ENCODE measurements at regions not wholly inside any gene's neighbourhood (a gene's known extent, or its start where the extent isn't known, plus 50 kb on each side); places are given as distances from the start of the nearest gene placed in this dataset.
"Not testable (repeated sequence)": the region's sequence is repeated elsewhere in the genome, so short reads cannot be mapped to it uniquely, and the experiment has no call there.

DNA sequence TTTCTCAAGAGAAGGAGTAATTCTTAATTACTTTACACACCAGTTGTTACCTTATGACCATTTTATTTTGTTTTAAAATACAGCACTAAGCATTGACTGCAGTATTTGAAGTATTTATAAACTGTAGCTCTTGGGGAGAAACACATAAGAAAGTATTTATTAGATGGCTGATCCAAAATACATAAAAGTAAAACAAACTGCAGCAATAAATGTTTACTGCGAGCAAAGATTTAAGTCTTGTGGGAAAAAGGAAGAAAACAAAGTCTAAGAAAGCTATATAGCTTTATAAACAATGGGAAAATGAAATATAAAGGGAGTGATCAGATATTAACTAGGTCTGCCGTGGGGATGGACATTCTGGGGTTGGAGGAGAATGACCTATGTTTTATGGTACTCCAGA lies 347.2 kb upstream of the ZC3H15 start:
- ChIA-PET POLR2A (no interaction called here), CTCF (interaction anchor here (0.6 kb wide), 1 partner anchor 83 kb away, joined by 3 read pairs; no protein-coding TSS in a partner anchor)

DNA sequence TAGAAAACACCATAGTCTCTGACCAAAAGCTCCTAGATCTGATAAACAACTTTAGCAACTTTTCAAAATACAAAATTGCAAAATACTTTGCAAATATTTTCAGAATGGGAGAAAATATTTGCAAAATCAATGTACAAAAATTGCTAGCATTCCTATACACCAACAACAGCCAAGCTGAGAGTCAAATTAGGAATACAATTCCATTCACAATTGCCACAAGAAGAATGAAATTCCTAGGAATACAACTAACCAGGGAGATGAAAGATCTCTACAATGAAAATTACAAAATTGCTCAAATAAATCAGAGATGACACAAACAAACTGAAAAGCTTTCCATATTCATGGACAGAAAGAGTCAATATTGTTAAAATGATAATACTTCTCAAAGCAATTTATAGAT lies 327.0 kb upstream of the ZC3H15 start:
- ChIA-PET CTCF (no interaction called here), POLR2A (no interaction called here)

DNA sequence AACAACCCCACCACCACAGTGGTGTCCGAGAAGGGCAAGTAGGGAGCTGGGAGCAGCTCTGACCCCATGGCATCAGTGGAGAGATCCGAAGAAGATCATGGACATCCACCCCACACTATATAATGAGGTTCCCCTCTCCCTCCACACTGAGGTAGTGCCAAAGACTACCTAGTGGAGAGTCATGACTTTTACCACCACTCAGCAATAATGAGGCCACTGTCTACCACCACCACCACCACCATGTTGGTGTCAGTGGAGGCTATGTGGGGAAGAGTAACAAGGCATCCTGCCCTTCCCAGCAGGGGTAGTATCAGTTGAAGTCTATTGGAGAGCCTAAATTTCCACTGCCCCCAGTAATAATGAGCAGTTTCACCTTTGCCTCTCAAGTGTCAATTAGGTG lies 321.7 kb upstream of the ZC3H15 start:
- ChIA-PET CTCF (no interaction called here), POLR2A (no interaction called here)

DNA sequence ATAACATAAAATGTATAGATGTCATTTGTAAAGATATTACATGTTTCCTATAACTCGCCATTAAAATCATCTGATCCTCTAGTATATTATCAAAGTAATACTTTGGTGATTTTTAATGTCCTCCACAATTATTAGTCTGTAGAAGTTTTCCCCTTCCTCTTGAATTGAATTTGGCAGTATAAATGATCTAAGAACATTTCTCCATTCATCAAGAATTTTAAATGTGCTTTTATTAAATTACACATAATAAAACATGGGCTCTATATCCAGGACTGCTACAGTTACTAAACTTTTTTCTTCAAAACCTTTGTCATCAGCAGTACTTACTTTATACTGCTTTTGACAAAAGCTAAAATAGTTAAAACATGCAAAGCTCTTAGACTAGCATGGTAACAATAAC lies 315.4 kb upstream of the ZC3H15 start:
- ChIA-PET CTCF (no interaction called here), POLR2A (no interaction called here)

DNA sequence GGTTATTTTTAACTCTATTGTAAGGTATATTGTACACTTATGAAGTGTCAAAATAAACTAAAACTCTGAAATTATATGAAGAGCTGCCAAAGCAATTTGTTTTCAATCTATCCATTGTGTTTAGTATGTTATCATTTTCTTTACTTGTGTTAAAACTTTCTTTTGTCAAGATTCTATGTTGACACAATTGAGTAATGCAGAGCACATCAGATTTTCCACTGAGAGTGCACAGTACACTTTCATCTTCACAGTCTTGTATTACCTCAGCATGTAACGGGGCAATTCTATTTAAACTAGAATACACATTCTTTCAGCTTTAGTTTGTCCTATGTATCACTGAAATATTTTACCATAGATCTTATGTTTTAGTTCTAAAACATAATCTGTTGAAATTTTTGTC lies 304.4 kb upstream of the ZC3H15 start:
- CTCF ChIA-PET: no interaction called here
- POLR2A ChIA-PET: no interaction called here

DNA sequence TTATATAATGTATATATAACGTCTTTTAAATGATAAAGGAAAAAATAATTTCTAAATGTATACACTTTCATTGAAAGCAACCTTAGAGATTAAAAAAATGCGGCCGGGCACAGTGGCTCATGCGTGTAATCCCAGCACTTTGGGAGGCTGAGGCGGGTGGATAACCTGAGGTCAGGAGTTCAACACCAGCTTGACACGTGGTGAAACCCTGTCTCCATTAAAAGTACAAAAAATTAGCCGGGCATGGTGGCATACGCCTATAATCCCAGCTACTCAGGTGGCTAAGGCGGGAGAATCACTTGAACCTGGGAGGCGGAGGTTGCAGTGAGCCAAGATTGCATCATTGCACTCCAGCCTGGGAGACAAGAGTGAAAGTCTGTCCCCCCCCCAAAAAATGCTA lies 303.7 kb upstream of the ZC3H15 start:
- CTCF ChIA-PET, POLR2A ChIA-PET: not testable (repeated sequence)

DNA sequence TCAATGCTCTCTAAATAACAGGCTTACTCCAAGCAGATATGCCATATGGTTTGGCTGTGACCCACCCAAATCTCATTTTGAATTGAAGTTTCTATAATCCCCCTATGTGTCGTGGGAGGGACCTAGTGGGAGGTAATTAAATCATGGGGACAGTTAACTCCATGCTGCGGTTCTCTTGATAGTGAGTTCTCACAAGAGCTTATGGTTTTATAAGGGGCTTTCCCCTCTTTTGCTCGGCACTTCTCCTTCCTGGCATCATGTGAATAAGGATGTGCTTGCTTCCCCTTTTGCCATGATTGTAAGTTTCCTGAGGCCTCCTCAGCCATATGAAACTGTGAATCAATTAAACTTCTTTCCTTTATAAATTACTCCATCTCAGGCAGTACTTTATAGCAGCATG lies 302.7 kb upstream of the ZC3H15 start:
- CTCF ChIA-PET: no interaction called here
- POLR2A ChIA-PET: no interaction called here

DNA sequence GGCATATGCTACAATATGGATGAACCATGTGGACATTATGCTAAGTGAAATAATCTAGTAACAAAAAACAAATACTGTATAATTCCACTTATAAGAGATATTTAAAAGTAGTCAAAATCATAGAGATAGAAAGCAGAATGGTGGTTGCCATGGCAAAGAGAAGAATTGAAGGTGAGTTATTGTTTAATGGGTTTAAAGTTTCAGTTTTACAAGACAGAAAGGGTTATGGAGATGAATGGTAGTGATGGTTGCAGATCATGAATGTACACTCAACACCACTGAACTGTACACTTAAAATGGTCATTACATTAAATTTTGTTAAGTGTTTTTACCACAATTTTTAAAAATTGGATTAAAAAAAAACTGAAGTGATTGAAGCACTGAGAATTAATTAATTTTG lies 298.2 kb upstream of the ZC3H15 start:
- ChIA-PET POLR2A (no interaction called here), CTCF (no interaction called here)

DNA sequence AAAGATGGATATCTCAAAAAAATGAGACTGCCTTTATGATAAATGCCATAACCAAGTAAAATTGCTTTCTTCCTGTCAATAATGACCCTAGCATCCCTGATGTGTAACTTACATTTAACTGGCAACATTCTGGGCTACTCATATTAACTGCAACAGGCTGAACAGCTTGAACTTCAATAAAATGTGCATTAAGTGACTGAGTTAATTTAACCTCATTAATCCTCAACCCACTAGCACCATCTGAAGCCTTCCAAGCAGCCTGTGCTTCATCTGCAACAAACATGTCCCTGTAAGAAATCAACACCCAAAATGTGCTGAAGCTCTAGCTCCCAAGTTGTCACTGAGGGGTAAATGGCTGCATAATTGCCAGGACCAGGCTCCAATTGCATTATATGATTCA lies 296.2 kb upstream of the ZC3H15 start:
- CTCF ChIA-PET: no interaction called here
- POLR2A ChIA-PET: no interaction called here

DNA sequence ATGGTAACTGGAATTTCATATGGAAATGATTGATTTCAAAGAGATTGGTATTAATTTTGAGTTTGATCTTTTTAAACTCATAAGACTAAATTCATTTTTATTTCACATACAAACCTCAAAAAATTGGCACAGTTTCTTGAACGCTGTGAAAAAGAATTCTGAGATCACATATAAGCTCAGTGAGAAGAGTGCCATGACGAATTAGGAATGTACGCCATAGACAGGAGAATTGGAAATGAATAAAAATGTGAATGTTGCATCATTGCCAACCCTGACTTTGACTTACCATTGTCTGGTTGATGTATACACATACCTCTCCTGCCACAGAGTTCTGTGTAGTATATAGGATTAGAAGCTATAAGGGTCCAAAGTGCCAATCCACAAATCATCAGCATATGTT lies 290.4 kb upstream of the ZC3H15 start:
- ChIA-PET POLR2A (no interaction called here), CTCF (interaction anchor here (1.2 kb wide), 1 partner anchor 15 kb away, joined by 4 read pairs; no protein-coding TSS in a partner anchor)

DNA sequence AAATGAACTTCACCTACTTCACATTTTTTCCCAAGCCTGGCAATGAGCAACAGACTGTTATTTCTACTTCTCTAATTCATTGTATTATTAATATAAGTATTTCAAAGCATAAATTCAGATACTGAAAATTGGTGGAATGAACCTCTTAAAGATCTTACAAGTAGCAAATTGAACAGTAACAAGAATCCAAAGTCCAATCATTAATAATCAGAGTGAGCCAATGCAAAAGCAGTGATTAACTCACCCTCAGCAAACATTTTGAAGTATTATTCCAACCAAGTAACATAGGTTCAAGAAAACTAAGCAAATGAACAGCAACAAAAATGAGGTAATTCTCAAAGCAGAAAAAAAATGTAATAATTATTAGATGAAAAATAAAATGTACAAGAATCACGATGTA lies 288.1 kb upstream of the ZC3H15 start:
- ChIA-PET CTCF (no interaction called here), POLR2A (no interaction called here)

DNA sequence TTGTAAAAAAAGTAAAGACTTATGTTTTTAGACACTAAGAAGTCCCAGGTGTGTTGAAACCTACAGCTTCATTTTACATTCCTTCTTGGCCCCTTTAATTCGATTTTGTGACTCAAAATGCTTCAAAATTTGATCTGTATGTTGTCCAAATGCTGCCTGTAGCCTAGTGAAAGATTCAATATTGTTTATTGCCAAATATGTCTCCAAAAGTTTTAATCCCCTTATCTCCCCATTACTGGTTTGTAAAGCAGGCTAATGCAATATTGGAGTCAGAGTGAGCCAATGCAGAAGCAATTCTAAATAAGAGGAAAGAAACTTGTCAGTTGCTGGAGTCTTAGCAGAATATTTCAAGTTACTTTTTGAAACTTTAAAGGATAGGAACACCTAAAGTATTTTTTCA lies 287.0 kb upstream of the ZC3H15 start:
- POLR2A ChIA-PET: no interaction called here
- CTCF ChIA-PET: no interaction called here

DNA sequence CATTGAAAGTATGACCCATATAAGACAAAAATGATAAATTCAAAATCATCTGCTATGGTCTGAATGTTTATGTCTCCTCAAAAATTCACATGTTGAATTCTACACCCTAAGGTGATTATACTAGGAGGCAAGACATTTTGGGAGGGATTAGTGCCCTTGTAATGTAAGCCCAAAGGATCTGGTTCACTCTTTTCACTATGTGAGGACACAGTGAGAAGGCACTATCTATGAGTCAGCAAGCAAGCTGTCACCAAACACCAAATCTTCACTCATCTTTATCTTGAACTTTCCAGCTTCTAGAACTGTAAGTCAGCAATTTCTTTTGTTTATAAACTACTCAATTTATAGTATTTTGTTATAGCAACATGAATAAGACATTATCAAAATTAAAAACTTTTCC lies 284.7 kb upstream of the ZC3H15 start:
- CTCF ChIA-PET: no interaction called here
- POLR2A ChIA-PET: no interaction called here

DNA sequence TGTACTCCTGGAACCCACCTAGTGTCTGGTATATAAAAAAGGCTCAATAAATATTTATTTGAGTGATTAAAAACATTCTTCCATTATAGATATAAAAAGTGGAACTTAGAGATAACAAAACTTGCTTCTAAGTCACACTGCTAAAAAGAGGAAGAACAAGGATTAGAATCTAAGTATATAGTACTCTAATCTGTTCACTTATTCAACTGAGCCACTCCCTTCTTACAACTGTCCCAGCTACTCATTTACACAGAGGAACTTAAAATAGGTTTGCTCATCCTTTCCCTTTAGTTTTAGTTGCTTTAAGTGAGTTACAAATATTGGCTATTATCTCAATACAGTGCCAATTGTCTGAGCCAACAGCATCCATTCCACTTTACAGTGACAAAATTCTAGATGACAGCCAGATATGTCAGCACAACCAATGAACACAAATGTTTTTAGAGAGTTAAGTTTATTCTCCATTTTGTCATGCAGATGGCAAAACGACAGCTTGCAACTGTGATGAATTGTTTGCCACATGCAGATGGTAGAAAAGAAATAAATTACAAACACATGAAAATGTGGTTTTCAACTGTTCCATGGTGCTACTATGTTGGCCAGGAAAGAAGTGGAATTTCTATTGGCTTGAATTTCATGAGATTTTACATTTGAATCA lies 280.7 kb upstream of the ZC3H15 start:
- ChIA-PET POLR2A (no interaction called here), CTCF (no interaction called here)

DNA sequence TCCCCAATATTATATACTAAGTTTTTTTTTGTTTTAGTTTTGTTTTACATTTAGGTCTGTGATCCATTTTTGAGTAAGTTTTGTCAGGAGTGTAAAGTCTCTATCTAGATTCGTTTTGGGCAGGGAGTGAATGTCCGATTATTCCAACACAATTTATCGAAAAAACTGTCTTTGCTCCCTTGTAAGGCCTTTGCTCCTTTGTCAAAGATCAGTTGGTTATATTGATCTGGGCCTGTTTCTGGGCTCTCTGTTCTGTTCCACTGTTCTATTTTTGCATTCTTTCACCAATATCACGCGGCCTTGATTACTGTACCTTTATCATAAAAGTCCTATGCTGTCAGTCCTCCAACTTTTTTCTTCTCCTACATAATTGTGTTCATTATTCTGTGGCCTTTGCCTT lies 276.5 kb upstream of the ZC3H15 start:
- CTCF ChIA-PET: no interaction called here
- POLR2A ChIA-PET: no interaction called here

DNA sequence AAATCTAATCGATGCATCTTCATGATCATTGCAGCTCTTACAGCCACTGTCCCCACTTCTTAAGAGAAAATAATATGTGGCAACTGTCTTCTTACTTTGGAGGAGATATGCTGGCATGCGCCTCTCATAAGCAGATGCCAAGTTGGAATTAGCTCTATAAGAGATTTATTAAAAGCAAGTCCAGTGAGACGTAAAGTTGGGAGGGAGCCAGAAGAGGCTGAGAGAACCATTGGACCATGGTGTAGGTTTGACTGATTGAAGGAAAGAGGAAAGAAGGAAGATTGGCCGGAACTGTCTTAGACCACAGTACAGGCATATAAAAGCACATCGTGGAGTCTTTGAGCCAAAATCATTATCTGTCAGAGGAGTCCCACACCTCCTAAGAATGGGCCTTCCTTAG lies 265.7 kb upstream of the ZC3H15 start:
- CTCF ChIA-PET: no interaction called here
- POLR2A ChIA-PET: no interaction called here

DNA sequence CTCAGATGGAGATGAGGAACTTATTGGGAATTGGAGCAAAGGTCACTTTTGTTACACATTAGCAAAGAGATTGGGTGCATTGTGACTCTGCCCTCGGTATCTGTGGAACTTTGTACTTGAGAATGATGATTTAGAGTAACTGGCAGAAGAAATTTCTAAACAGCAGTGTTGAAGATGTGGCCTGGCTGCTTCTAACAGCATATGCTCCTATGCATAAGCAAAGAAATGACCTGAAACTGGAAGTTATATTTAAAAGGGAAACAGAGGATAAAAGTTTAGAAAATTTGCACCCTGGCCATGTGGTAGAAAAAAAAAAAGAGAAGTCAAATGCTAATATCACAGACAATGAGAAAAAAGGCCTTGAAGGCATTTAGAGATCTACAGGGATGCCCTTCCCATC lies 256.8 kb upstream of the ZC3H15 start:
- ChIA-PET CTCF (no interaction called here), POLR2A (interaction anchor here (0.7 kb wide), 1 partner anchor 1888 kb away, joined by 6 read pairs; no protein-coding TSS in a partner anchor)

DNA sequence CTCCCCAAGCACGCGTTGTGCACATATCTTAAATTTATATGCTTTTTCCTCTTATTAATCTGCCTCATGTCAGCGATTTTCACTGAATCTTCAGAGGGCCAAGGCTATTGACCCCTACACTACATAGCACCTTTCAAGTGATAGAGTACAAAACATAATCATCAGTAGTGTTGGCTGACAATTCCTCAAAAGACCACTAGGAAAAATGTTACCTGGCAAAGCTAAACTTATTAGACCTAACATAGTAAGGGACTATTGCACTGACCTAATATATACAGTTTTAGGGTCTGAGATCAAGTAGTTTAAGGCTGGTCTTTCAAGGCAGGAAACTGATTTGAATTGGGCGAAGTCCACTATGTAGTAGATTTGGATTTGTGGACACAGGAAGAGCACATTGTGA lies 244.2 kb upstream of the ZC3H15 start:
- CTCF ChIA-PET: no interaction called here
- POLR2A ChIA-PET: no interaction called here

DNA sequence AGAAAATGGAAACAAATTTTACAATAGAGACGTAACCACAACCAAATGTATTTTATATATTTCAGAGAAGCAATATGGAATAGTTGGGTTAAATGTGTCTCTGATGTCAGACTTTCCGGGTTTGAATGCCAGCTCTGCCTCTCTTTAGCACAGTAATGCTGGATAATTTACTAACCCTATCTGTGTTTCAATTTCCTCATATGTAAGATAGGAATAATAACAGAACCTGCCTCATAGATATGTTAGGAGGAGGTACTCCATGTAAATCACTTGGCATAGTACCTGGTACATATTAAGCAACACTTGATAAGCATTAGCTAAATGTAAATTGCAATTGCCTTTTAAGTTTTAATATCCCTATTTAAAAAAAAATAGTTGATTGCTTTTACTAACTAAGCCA lies 231.3 kb upstream of the ZC3H15 start:
- ChIA-PET POLR2A (no interaction called here), CTCF (no interaction called here)

DNA sequence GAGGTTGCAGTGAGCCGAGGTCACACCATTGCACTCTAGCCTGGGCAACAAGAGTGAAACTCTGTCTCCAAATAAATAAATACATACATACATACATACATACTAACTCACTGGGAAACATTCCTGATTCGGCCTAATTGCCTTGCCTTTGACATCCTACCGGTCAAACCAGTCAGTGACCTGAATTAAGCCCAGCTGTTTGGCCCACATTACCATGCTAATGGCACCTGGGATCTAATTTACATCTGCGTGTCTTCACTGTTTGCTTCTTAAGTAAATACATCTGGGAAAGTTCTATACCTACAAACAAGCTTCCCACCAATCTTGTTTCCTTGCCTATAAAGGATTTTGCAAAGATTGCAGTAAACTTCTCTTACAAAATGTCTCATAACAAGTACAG lies 230.2 kb upstream of the ZC3H15 start:
- ChIA-PET CTCF (interaction anchor here (0.7 kb wide), 1 partner anchor 1334 kb away, joined by 3 read pairs; no protein-coding TSS in a partner anchor), POLR2A (no interaction called here)

DNA sequence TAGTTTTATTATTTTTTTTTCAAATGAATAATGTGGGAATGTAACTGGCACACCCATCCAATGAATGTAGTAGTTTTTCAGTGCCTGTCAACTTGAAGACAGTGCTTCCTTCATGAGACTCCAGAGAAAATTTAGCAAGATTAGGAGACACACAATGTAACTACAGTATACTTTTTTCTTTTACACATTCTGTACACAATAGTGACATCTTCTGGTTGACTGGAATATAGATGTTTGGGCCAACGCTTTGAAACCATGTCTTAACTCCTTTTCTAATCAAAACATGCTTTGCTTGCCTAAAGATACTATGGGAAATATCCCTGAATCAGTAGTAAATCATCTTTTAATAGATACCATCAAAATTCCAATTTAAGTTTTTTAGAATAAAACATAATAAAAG lies 229.5 kb upstream of the ZC3H15 start:
- ChIA-PET POLR2A (no interaction called here), CTCF (no interaction called here)

DNA sequence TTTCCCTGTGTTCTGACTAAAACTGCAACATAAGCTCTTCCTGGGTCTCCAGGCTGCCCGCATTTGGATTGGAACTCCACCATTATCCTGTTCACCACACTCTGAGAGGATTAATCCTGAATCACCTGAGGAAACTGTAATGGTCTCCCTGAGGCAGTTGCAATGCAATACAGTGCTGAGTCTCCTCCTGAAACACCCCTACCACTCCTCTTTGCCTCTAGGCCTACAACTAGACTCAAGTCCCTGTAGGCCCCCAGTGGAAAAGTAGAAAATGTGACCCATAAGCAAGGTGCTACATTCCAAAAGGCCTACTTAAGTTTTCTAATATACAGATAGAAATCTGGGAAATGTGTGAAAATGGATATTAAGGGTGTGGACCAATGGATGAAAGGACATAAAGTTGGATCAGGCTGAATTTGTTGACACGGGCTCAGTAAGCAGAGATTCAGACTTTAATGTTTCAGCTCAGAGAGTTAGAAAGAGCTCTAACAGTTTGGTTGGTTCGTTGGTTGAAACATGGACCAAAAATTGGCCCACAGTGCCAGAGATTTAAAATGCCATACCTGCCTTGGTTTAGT lies 222.3 kb upstream of the ZC3H15 start:
- ChIA-PET POLR2A (no interaction called here), CTCF (no interaction called here)

DNA sequence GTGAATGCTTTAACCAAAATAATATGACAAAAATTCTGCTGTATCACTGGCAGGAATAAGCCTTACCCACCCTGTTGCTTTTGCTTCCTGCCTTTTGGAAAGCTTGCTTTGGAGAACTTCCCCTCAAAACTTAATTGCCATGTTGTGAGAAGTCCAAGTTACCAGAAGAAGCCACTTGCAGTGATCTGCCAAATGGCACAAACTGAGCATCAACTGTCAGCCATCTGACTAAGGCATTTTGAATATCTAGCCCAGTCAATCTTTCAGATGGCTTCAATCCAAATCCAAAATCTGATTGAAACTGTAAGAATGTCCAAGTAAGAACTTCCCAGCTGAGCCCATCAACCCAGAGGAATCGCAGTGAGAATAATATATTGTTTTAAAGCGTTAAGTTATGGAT lies 216.5 kb upstream of the ZC3H15 start:
- CTCF ChIA-PET: no interaction called here
- POLR2A ChIA-PET: no interaction called here

All from activated CD8-positive, alpha-beta memory T cell treated with anti-CD3 and anti-CD28 coated beads for 36 hours (primary cell).